Activated CD8-positive, alpha-beta memory T cell treated with anti-CD3 and anti-CD28 coated beads, Interleukin-2, amount 10 ng/mL, durations not matched to agents 7 days and 5 days (primary cell): ENCODE measurements at regions not wholly inside any gene's neighbourhood (a gene's known extent, or its start where the extent isn't known, plus 50 kb on each side); places are given as distances from the start of the nearest gene placed in this dataset.
"Not testable (repeated sequence)": the region's sequence is repeated elsewhere in the genome, so short reads cannot be mapped to it uniquely, and the experiment has no call there.

Experiments
- ATAC-seq: fragments of 150-1000 bp; cut with Tn5 transposase; one replicate; pipeline ENCODE4 v1.10.0; 2021; ENCODE audit warnings: moderate library complexity
- CTCF ChIA-PET: fragments of 350-600 bp; sonication (Branson Sonifier 250); formaldehyde crosslinking; loops from one replicate; lab custom pipeline; 2021; ENCODE audit warnings: antibody characterized with exemption; lab: Charles Lee
- DNase-seq: peaks from one replicate; pipeline ENCODE4 v3.0.0-alpha.2; 2020
- H3K27ac Mint-ChIP-seq: one replicate; pipeline ENCODE4 v1.8.0; 2021; ENCODE audit warnings: mild to moderate bottlenecking, mixed read lengths
- H3K27me3 Mint-ChIP-seq: one replicate; pipeline ENCODE4 v1.8.0; 2021; ENCODE audit warnings: mixed read lengths
- H3K36me3 Mint-ChIP-seq: one replicate; pipeline ENCODE4 v1.8.0; 2021; ENCODE audit warnings: mild to moderate bottlenecking, mixed read lengths
- H3K4me1 Mint-ChIP-seq: one replicate; pipeline ENCODE4 v1.8.0; 2021; ENCODE audit warnings: mixed read lengths
- H3K4me3 Mint-ChIP-seq: one replicate; pipeline ENCODE4 v1.8.0; 2021; ENCODE audit warnings: mild to moderate bottlenecking, moderate library complexity, mixed read lengths
- H3K9me3 Mint-ChIP-seq: one replicate; pipeline ENCODE4 v1.8.0; 2022; ENCODE audit warnings: low read depth, mixed read lengths

GRCh38 chr3:145070795-145071194, 1090.2 kb downstream of the PLOD2 start:
- Mint-ChIP-seq H3K4me3 (no peak overlapping the region), H3K4me1 (no peaks in the 10 kb centered on the region), H3K36me3 (no peaks in the 10 kb centered on the region), H3K27ac (no peak overlapping the region), H3K9me3 (peaks cover 3% of the 10 kb centered on the region), H3K27me3 (no peaks in the 10 kb centered on the region)
- DNase-seq (no peak), ATAC-seq (no peak)
- CTCF ChIA-PET, result no interaction called here

GRCh38 chr3:145079436-145079835, 1081.5 kb downstream of the PLOD2 start:
- Mint-ChIP-seq H3K4me3 (no peak overlapping the region), H3K27ac (no peak overlapping the region), H3K27me3 (no peaks in the 10 kb centered on the region), H3K9me3 (peaks cover 3% of the 10 kb centered on the region), H3K36me3 (no peaks in the 10 kb centered on the region), H3K4me1 (no peaks in the 10 kb centered on the region)
- ATAC-seq (no peak), DNase-seq (no peak)
- CTCF ChIA-PET, result no interaction called here

GRCh38 chr3:145087038-145087437, 1073.9 kb downstream of the PLOD2 start:
- Mint-ChIP-seq H3K4me3 (no peak overlapping the region), H3K27ac (no peak overlapping the region), H3K36me3 (no peaks in the 10 kb centered on the region), H3K4me1 (no peaks in the 10 kb centered on the region), H3K27me3 (no peaks in the 10 kb centered on the region), H3K9me3 (no peaks in the 10 kb centered on the region)
- ATAC-seq (no peak), DNase-seq (no peak)
- CTCF ChIA-PET, result no interaction called here

GRCh38 chr3:145088917-145089316, 1072.1 kb downstream of the PLOD2 start:
- H3K36me3 Mint-ChIP-seq, result no peaks in the 10 kb centered on the region
- ATAC-seq, result no peak
- no peak overlapping the region for H3K4me3 Mint-ChIP-seq
- CTCF ChIA-PET, result no interaction called here
- H3K9me3 Mint-ChIP-seq, result no peaks in the 10 kb centered on the region
- no peak for DNase-seq
- H3K4me1 Mint-ChIP-seq, result no peaks in the 10 kb centered on the region
- no peaks in the 10 kb centered on the region for H3K27me3 Mint-ChIP-seq
- H3K27ac Mint-ChIP-seq, result no peak overlapping the region

GRCh38 chr3:145089337-145089736, 1071.6 kb downstream of the PLOD2 start:
- DNase-seq (no peak), ATAC-seq (no peak)
- Mint-ChIP-seq H3K36me3 (no peaks in the 10 kb centered on the region), H3K9me3 (no peaks in the 10 kb centered on the region), H3K4me3 (no peak overlapping the region), H3K27me3 (no peaks in the 10 kb centered on the region), H3K4me1 (no peaks in the 10 kb centered on the region), H3K27ac (no peak overlapping the region)
- CTCF ChIA-PET, result no interaction called here

GRCh38 chr3:145094355-145094941, 1066.5 kb downstream of the PLOD2 start:
- Mint-ChIP-seq H3K9me3 (no peaks in the 10 kb centered on the region), H3K27me3 (no peaks in the 10 kb centered on the region), H3K36me3 (no peaks in the 10 kb centered on the region), H3K4me3 (no peak overlapping the region), H3K27ac (no peak overlapping the region), H3K4me1 (no peaks in the 10 kb centered on the region)
- CTCF ChIA-PET, result interaction anchor here (1.2 kb wide), 1 partner anchor 26 kb away, joined by 3 read pairs; no protein-coding TSS in a partner anchor
- ATAC-seq (no peak), DNase-seq (no peak)

- CTCF ChIA-PET, H3K27me3 Mint-ChIP-seq, H3K9me3 Mint-ChIP-seq, H3K4me1 Mint-ChIP-seq, H3K4me3 Mint-ChIP-seq, H3K27ac Mint-ChIP-seq, H3K36me3 Mint-ChIP-seq, DNase-seq, ATAC-seq: not testable (repeated sequence)
These were observed 1049.8 kb downstream of the PLOD2 start for GRCh38 chr3:145111141-145111540.

GRCh38 chr3:145116769-145117168, 1044.2 kb downstream of the PLOD2 start:
- H3K9me3 Mint-ChIP-seq, result peaks cover 6% of the 10 kb centered on the region
- DNase-seq (no peak), ATAC-seq (no peak)
- no peak overlapping the region for H3K4me3 Mint-ChIP-seq
- H3K4me1 Mint-ChIP-seq, result no peaks in the 10 kb centered on the region
- H3K27ac Mint-ChIP-seq, result no peak overlapping the region
- H3K27me3 Mint-ChIP-seq, result no peaks in the 10 kb centered on the region
- CTCF ChIA-PET, result no interaction called here
- no peaks in the 10 kb centered on the region for H3K36me3 Mint-ChIP-seq

GRCh38 chr3:145118303-145118702, 1042.7 kb downstream of the PLOD2 start:
- no peaks in the 10 kb centered on the region for H3K27me3 Mint-ChIP-seq
- no peak overlapping the region for H3K27ac Mint-ChIP-seq
- DNase-seq (no peak), ATAC-seq (no peak)
- H3K4me1 Mint-ChIP-seq, result no peaks in the 10 kb centered on the region
- no peaks in the 10 kb centered on the region for H3K36me3 Mint-ChIP-seq
- CTCF ChIA-PET, result no interaction called here
- H3K9me3 Mint-ChIP-seq, result peaks cover 6% of the 10 kb centered on the region
- no peak overlapping the region for H3K4me3 Mint-ChIP-seq

- no peaks in the 10 kb centered on the region for H3K27me3 Mint-ChIP-seq
- no peak for DNase-seq
- no peaks in the 10 kb centered on the region for H3K4me1 Mint-ChIP-seq
- no peak for ATAC-seq
- CTCF ChIA-PET, result no interaction called here
- H3K27ac Mint-ChIP-seq, result no peak overlapping the region
- H3K9me3 Mint-ChIP-seq, result no peaks in the 10 kb centered on the region
- no peak overlapping the region for H3K4me3 Mint-ChIP-seq
- no peaks in the 10 kb centered on the region for H3K36me3 Mint-ChIP-seq
These were observed 1035.9 kb downstream of the PLOD2 start for GRCh38 chr3:145124900-145125678.

GRCh38 chr3:145133281-145133680, 1027.7 kb downstream of the PLOD2 start:
- no peak for DNase-seq
- H3K27ac Mint-ChIP-seq, result no peak overlapping the region
- no peak for ATAC-seq

GRCh38 chr3:145134738-145135137, 1026.2 kb downstream of the PLOD2 start:
- DNase-seq, result no peak
- Mint-ChIP-seq H3K4me3 (no peak overlapping the region), H3K9me3 (peaks cover 3% of the 10 kb centered on the region), H3K27ac (no peak overlapping the region), H3K36me3 (no peaks in the 10 kb centered on the region), H3K4me1 (no peaks in the 10 kb centered on the region), H3K27me3 (no peaks in the 10 kb centered on the region)
- CTCF ChIA-PET, result no interaction called here
- ATAC-seq, result no peak

More at GRCh38 chr3:145133281-145133680, 1027.7 kb downstream of the PLOD2 start:
- H3K4me3 Mint-ChIP-seq, result no peak overlapping the region
- H3K27me3 Mint-ChIP-seq, result no peaks in the 10 kb centered on the region
- H3K36me3 Mint-ChIP-seq, result no peaks in the 10 kb centered on the region
- peaks cover 3% of the 10 kb centered on the region for H3K9me3 Mint-ChIP-seq
- H3K4me1 Mint-ChIP-seq, result no peaks in the 10 kb centered on the region
- CTCF ChIA-PET, result no interaction called here

GRCh38 chr3:145144361-145144760, 1016.6 kb downstream of the PLOD2 start:
- Mint-ChIP-seq H3K4me3 (no peak overlapping the region), H3K36me3 (no peaks in the 10 kb centered on the region), H3K27me3 (no peaks in the 10 kb centered on the region), H3K27ac (no peak overlapping the region), H3K4me1 (no peaks in the 10 kb centered on the region), H3K9me3 (peaks cover 3% of the 10 kb centered on the region)
- DNase-seq (no peak), ATAC-seq (no peak)
- CTCF ChIA-PET, result no interaction called here

- DNase-seq (no peak), ATAC-seq (no peak)
- H3K36me3 Mint-ChIP-seq, result no peaks in the 10 kb centered on the region
- no peak overlapping the region for H3K4me3 Mint-ChIP-seq
- no peaks in the 10 kb centered on the region for H3K4me1 Mint-ChIP-seq
- H3K27ac Mint-ChIP-seq, result no peak overlapping the region
- H3K27me3 Mint-ChIP-seq, result no peaks in the 10 kb centered on the region
- peaks cover 5% of the 10 kb centered on the region for H3K9me3 Mint-ChIP-seq
- CTCF ChIA-PET, result no interaction called here
These were observed 1015.5 kb downstream of the PLOD2 start for GRCh38 chr3:145145461-145145860.
